ENCODE measurements at regions not wholly inside any gene's neighbourhood (a gene's known extent, or its start where the extent isn't known, plus 50 kb on each side); places are given as distances from the start of the nearest gene placed in this dataset.

GRCh38 chr4:66887061-66887460, 658.2 kb downstream of the CENPC start:
- no peak for DNase-seq
- Histone ChIP-seq H3K9me3 (no peaks in the 10 kb centered on the region), H3K36me3 (no peaks in the 10 kb centered on the region), H3K27me3 (no peaks in the 10 kb centered on the region), H3K4me3 (no peak overlapping the region), H3K4me1 (ENCODE audit: insufficient read depth) (no peaks in the 10 kb centered on the region), H3K27ac (no peak overlapping the region)
- TF ChIP-seq CTCF (IDR thresholded peaks at IDR 0.05) (no peak), EP300 (IDR thresholded peaks at IDR 0.05) (no peak), POLR2A (IDR thresholded peaks at IDR 0.05) (no peak)
- intact Hi-C loops (cut with DNase I) = no loop called here
- 77 to 85% (median 85%) methylated on average over 1 of the region's 1 CpG for WGBS, 3 donors

- Histone ChIP-seq H3K27me3 (no peaks in the 10 kb centered on the region), H3K36me3 (no peaks in the 10 kb centered on the region), H3K27ac (no peak overlapping the region), H3K4me1 (ENCODE audit: insufficient read depth) (no peaks in the 10 kb centered on the region), H3K4me3 (no peak overlapping the region), H3K9me3 (no peaks in the 10 kb centered on the region)
- intact Hi-C loops (cut with DNase I) = no loop called here
- DNase-seq = no peak
- no peak for TF ChIP-seq CTCF (IDR thresholded peaks at IDR 0.05)
- TF ChIP-seq EP300 (IDR thresholded peaks at IDR 0.05) = no peak
- no peak for TF ChIP-seq POLR2A (IDR thresholded peaks at IDR 0.05)
- 58 to 74% (median 73%) methylated on average over 1 of the region's 1 CpG for WGBS, 3 donors
Measured at GRCh38 chr4:66885501-66886165, 659.7 kb downstream of the CENPC start.

- intact Hi-C loops (cut with DNase I) = no loop called here
- TF ChIP-seq POLR2A (IDR thresholded peaks at IDR 0.05) = no peak
- Histone ChIP-seq H3K36me3 (no peaks in the 10 kb centered on the region), H3K27me3 (no peaks in the 10 kb centered on the region), H3K9me3 (no peaks in the 10 kb centered on the region), H3K4me1 (ENCODE audit: insufficient read depth) (no peaks in the 10 kb centered on the region), H3K27ac (no peak overlapping the region), H3K4me3 (no peak overlapping the region)
- no peak for DNase-seq
- WGBS, 3 donors = 90 to 100% (median 97%) methylated on average over 2 of the region's 2 CpGs
Measured at GRCh38 chr4:66876946-66877345, 668.4 kb downstream of the CENPC start.

- no peaks in the 10 kb centered on the region for H3K4me1 ChIP-seq (ENCODE audit: insufficient read depth)
- no peaks in the 10 kb centered on the region for H3K9me3 ChIP-seq
- intact Hi-C loops (cut with DNase I) = no loop called here
- no peak for DNase-seq
- no peaks in the 10 kb centered on the region for H3K27me3 ChIP-seq
- no peaks in the 10 kb centered on the region for H3K36me3 ChIP-seq
- H3K27ac ChIP-seq = no peak overlapping the region
- H3K4me3 ChIP-seq = no peak overlapping the region
- no peak for TF ChIP-seq CTCF (IDR thresholded peaks at IDR 0.05)
- no peak for TF ChIP-seq EP300 (IDR thresholded peaks at IDR 0.05)
- TF ChIP-seq POLR2A (IDR thresholded peaks at IDR 0.05) = no peak
- 59 to 79% (median 73%) methylated on average over 1 of the region's 1 CpG for WGBS, 3 donors
Measured at GRCh38 chr4:66872661-66873060, 672.6 kb downstream of the CENPC start.

GRCh38 chr4:66863481-66863880, 681.8 kb downstream of the CENPC start:
- no peaks in the 10 kb centered on the region for H3K27me3 ChIP-seq
- no peak for TF ChIP-seq POLR2A (IDR thresholded peaks at IDR 0.05)
- TF ChIP-seq CTCF (IDR thresholded peaks at IDR 0.05) = no peak
- TF ChIP-seq EP300 (IDR thresholded peaks at IDR 0.05) = no peak
- H3K4me1 ChIP-seq (ENCODE audit: insufficient read depth) = no peaks in the 10 kb centered on the region
- DNase-seq = no peak
- H3K27ac ChIP-seq = no peak overlapping the region
- H3K36me3 ChIP-seq = no peaks in the 10 kb centered on the region
- no peaks in the 10 kb centered on the region for H3K9me3 ChIP-seq
- H3K4me3 ChIP-seq = no peak overlapping the region
- intact Hi-C loops (cut with DNase I) = loop anchor here in 1 of 4 donors (10.0 kb wide), 1 partner anchor 71 kb away; no protein-coding TSS in a partner anchor

All from ovary (tissue), 7 donors.